Effector memory CD4-positive, alpha-beta T cell (primary cell): ENCODE measurements at regions not wholly inside any gene's neighbourhood (a gene's known extent, or its start where the extent isn't known, plus 50 kb on each side); places are given as distances from the start of the nearest gene placed in this dataset.

Experiments used
- DNase-seq, 3 donors: peaks; one replicate each; pipeline ENCODE4 v3.0.0-alpha.2; 2020
- H3K27ac ChIP-seq: 2 replicates; pipeline ENCODE4 v1.7.0; 2013; ENCODE audit warnings: mild to moderate bottlenecking, low read length, moderate library complexity; ENCODE audit not compliant: insufficient read depth, poor library complexity, severe bottlenecking
- H3K27me3 ChIP-seq: replicated peaks from 2 replicates; pipeline ENCODE4 v1.7.0; 2013; ENCODE audit warnings: mild to moderate bottlenecking, low read length; ENCODE audit not compliant: insufficient read depth, control insufficient read depth, poor library complexity, severe bottlenecking
- H3K36me3 ChIP-seq: 2 replicates; pipeline ENCODE4 v1.7.0; 2013; ENCODE audit warnings: mild to moderate bottlenecking, low read length, moderate library complexity; ENCODE audit not compliant: control insufficient read depth, insufficient read depth
- H3K4me1 ChIP-seq: 2 replicates; pipeline ENCODE4 v1.7.0; 2013; ENCODE audit warnings: low read length, mild to moderate bottlenecking; ENCODE audit not compliant: control insufficient read depth, insufficient read depth, poor library complexity, severe bottlenecking
- H3K4me3 ChIP-seq: 2 replicates; pipeline ENCODE4 v1.7.0; 2013; ENCODE audit warnings: low read length, low read depth, mild to moderate bottlenecking; ENCODE audit not compliant: insufficient read depth, poor library complexity, severe bottlenecking
- H3K9me3 ChIP-seq: 2 replicates; pipeline ENCODE4 v1.7.0; 2013; ENCODE audit warnings: mild to moderate bottlenecking, low read length, moderate library complexity; ENCODE audit not compliant: control insufficient read depth

GRCh38 chr7:4319280-4319679 is 362.8 kb upstream of the FOXK1 start:
- Histone ChIP-seq H3K9me3 (no peaks in the 10 kb centered on the region), H3K36me3 (no peaks in the 10 kb centered on the region)
- DNase-seq, result no peak

GRCh38 chr7:4325732-4326131 is 356.4 kb upstream of the FOXK1 start:
- no peak overlapping the region for H3K4me3 ChIP-seq
- H3K27me3 ChIP-seq, result no peaks in the 10 kb centered on the region
- DNase-seq, result no peak
- H3K27ac ChIP-seq, result no peak overlapping the region
- no peaks in the 10 kb centered on the region for H3K9me3 ChIP-seq
- no peaks in the 10 kb centered on the region for H3K4me1 ChIP-seq
- no peaks in the 10 kb centered on the region for H3K36me3 ChIP-seq

More at GRCh38 chr7:4319280-4319679, 362.8 kb upstream of the FOXK1 start:
- Histone ChIP-seq H3K4me1 (no peaks in the 10 kb centered on the region), H3K27ac (no peak overlapping the region), H3K4me3 (no peak overlapping the region), H3K27me3 (no peaks in the 10 kb centered on the region)

GRCh38 chr7:4331711-4332110 is 350.4 kb upstream of the FOXK1 start:
- Histone ChIP-seq H3K4me3 (no peak overlapping the region), H3K9me3 (no peaks in the 10 kb centered on the region), H3K4me1 (no peaks in the 10 kb centered on the region)

GRCh38 chr7:4338556-4338955 is 343.5 kb upstream of the FOXK1 start:
- no peaks in the 10 kb centered on the region for H3K27me3 ChIP-seq
- H3K4me3 ChIP-seq, result no peak overlapping the region
- no peak overlapping the region for H3K27ac ChIP-seq
- no peaks in the 10 kb centered on the region for H3K36me3 ChIP-seq
- no peaks in the 10 kb centered on the region for H3K9me3 ChIP-seq
- DNase-seq, result no peak
- H3K4me1 ChIP-seq, result no peaks in the 10 kb centered on the region

More at GRCh38 chr7:4331711-4332110, 350.4 kb upstream of the FOXK1 start:
- H3K27ac ChIP-seq, result no peak overlapping the region
- H3K36me3 ChIP-seq, result no peaks in the 10 kb centered on the region
- no peaks in the 10 kb centered on the region for H3K27me3 ChIP-seq
- no peak for DNase-seq

- Histone ChIP-seq H3K4me1 (no peaks in the 10 kb centered on the region), H3K9me3 (no peaks in the 10 kb centered on the region), H3K4me3 (no peak overlapping the region), H3K27me3 (no peaks in the 10 kb centered on the region), H3K27ac (no peak overlapping the region), H3K36me3 (no peaks in the 10 kb centered on the region)
- DNase-seq, result no peak
These were observed 338.5 kb upstream of the FOXK1 start for GRCh38 chr7:4343272-4344247.

- Histone ChIP-seq H3K9me3 (no peaks in the 10 kb centered on the region), H3K27me3 (no peaks in the 10 kb centered on the region), H3K36me3 (no peaks in the 10 kb centered on the region), H3K27ac (no peak overlapping the region), H3K4me1 (no peaks in the 10 kb centered on the region), H3K4me3 (no peak overlapping the region)
- no peak for DNase-seq
These were observed 337.1 kb upstream of the FOXK1 start for GRCh38 chr7:4345004-4345403.

- H3K9me3 ChIP-seq, result no peaks in the 10 kb centered on the region
- H3K4me1 ChIP-seq, result no peaks in the 10 kb centered on the region
- no peaks in the 10 kb centered on the region for H3K27me3 ChIP-seq
- no peak overlapping the region for H3K27ac ChIP-seq
- no peak for DNase-seq
- H3K4me3 ChIP-seq, result no peak overlapping the region
- no peaks in the 10 kb centered on the region for H3K36me3 ChIP-seq
These were observed 330.0 kb upstream of the FOXK1 start for GRCh38 chr7:4352069-4352468.

GRCh38 chr7:4361774-4362173 is 320.3 kb upstream of the FOXK1 start:
- no peak overlapping the region for H3K27ac ChIP-seq
- no peaks in the 10 kb centered on the region for H3K27me3 ChIP-seq
- no peaks in the 10 kb centered on the region for H3K9me3 ChIP-seq
- H3K4me1 ChIP-seq, result no peaks in the 10 kb centered on the region
- DNase-seq, result no peak
- no peak overlapping the region for H3K4me3 ChIP-seq
- H3K36me3 ChIP-seq, result no peaks in the 10 kb centered on the region

GRCh38 chr7:4383584-4383983 is 298.5 kb upstream of the FOXK1 start:
- H3K4me1 ChIP-seq, result no peaks in the 10 kb centered on the region
- no peak overlapping the region for H3K27ac ChIP-seq
- H3K36me3 ChIP-seq, result no peaks in the 10 kb centered on the region
- H3K9me3 ChIP-seq, result no peaks in the 10 kb centered on the region
- no peak overlapping the region for H3K4me3 ChIP-seq
- no peaks in the 10 kb centered on the region for H3K27me3 ChIP-seq
- no peak for DNase-seq

GRCh38 chr7:4386190-4386589 is 295.9 kb upstream of the FOXK1 start:
- DNase-seq, result no peak
- H3K9me3 ChIP-seq, result no peaks in the 10 kb centered on the region
- no peaks in the 10 kb centered on the region for H3K36me3 ChIP-seq
- no peaks in the 10 kb centered on the region for H3K4me1 ChIP-seq
- no peak overlapping the region for H3K27ac ChIP-seq
- H3K27me3 ChIP-seq, result no peaks in the 10 kb centered on the region
- H3K4me3 ChIP-seq, result no peak overlapping the region
